ENCODE measurements at regions not wholly inside any gene's neighbourhood (a gene's known extent, or its start where the extent isn't known, plus 50 kb on each side); places are given as distances from the start of the nearest gene placed in this dataset.
A peak's percentile ranks its signal among the peaks of the same experiment; 100 is the strongest.

DNA sequence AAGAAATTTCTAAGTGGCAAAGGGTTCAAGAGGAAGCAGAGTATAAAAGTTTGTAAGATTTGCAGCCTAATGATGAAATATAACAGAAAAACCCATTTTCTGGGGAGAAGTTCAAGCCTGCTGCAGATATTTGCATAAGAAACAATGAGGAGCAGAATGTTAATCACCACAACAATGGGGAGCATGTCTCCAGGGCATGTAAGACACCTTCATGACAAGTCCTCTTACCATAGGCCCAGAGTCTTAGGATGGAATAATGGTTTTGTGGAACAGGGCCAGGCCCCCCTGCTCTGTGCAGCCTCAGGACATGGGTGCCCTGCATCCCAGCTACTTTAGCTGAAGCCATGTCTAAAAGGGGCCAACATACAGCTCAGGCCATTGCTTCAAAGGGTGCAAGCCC, 809.0 kb upstream of the SLITRK5 start:
- Histone ChIP-seq H3K9me2 (replicated peaks; ENCODE audit: insufficient read depth, low read length) (no peaks in the 10 kb centered on the region), H2AFZ (ENCODE audit: low read length) (no peak overlapping the region), H3F3A (ENCODE audit: insufficient read depth, low read length) (no peaks in the 10 kb centered on the region), H3K79me2 (ENCODE audit: low read length) (no peaks in the 10 kb centered on the region), H3K9me3 (replicated peaks; ENCODE audit: insufficient read depth, low read length) (no peaks in the 10 kb centered on the region), H3K4me1 (ENCODE audit: low read length) (no peaks in the 10 kb centered on the region), H3K4me3 (ENCODE audit: low read length) (no peak overlapping the region), H4K20me1 (ENCODE audit: insufficient read depth, low read length) (no peaks in the 10 kb centered on the region), H3K4me2 (ENCODE audit: low read depth, low read length) (no peak overlapping the region), H3K27ac (ENCODE audit: low read length) (no peak overlapping the region), H3K9ac (ENCODE audit: low read length) (no peak overlapping the region), H3K27me3 (replicated peaks; ENCODE audit: insufficient read depth, low read length) (no peaks in the 10 kb centered on the region), H3K36me3 (replicated peaks; ENCODE audit: insufficient read depth, low read length) (no peaks in the 10 kb centered on the region)
- TF ChIP-seq EZH2phosphoT487 (IDR thresholded peaks at IDR 0.05; ENCODE audit: low read length) = no peak
- TF ChIP-seq, protein P1, sequence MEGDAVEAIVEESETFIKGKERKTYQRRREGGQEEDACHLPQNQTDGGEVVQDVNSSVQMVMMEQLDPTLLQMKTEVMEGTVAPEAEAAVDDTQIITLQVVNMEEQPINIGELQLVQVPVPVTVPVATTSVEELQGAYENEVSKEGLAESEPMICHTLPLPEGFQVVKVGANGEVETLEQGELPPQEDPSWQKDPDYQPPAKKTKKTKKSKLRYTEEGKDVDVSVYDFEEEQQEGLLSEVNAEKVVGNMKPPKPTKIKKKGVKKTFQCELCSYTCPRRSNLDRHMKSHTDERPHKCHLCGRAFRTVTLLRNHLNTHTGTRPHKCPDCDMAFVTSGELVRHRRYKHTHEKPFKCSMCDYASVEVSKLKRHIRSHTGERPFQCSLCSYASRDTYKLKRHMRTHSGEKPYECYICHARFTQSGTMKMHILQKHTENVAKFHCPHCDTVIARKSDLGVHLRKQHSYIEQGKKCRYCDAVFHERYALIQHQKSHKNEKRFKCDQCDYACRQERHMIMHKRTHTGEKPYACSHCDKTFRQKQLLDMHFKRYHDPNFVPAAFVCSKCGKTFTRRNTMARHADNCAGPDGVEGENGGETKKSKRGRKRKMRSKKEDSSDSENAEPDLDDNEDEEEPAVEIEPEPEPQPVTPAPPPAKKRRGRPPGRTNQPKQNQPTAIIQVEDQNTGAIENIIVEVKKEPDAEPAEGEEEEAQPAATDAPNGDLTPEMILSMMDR (IDR thresholded peaks at IDR 0.05; ENCODE audit: low read length) = no peak
- TF ChIP-seq EZH2 (optimal IDR thresholded peaks at IDR 0.05; ENCODE audit: low read depth, low read length) = no peak
- DNase-seq = no peak

DNA sequence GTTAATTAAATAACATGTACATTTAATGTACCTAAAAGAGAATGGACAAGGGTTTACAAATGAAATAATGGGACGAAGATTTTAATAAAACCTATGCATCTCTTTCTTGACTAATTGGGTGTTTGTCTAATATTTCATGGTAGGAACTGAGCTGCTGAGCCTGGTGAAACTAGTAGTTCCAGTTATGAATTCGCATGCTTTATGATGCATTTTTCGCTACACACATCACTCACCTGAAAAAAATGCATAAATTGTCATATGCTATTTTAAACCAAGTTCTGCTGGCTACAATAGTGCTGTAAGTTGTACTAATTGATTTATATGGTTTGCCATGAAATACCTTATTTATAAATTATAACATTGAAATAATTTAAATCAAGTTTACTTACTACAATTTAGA, 806.8 kb upstream of the SLITRK5 start:
- Histone ChIP-seq H3K9me2 (replicated peaks; ENCODE audit: insufficient read depth, low read length) (no peaks in the 10 kb centered on the region), H3K4me2 (ENCODE audit: low read depth, low read length) (no peak overlapping the region), H4K20me1 (ENCODE audit: insufficient read depth, low read length) (no peaks in the 10 kb centered on the region), H3K9me3 (replicated peaks; ENCODE audit: insufficient read depth, low read length) (no peaks in the 10 kb centered on the region), H3K4me3 (ENCODE audit: low read length) (no peak overlapping the region), H3K27me3 (replicated peaks; ENCODE audit: insufficient read depth, low read length) (no peaks in the 10 kb centered on the region), H3K9ac (ENCODE audit: low read length) (no peak overlapping the region), H3K4me1 (ENCODE audit: low read length) (no peaks in the 10 kb centered on the region), H3K36me3 (replicated peaks; ENCODE audit: insufficient read depth, low read length) (no peaks in the 10 kb centered on the region), H3F3A (ENCODE audit: insufficient read depth, low read length) (no peaks in the 10 kb centered on the region), H3K79me2 (ENCODE audit: low read length) (no peaks in the 10 kb centered on the region), H2AFZ (ENCODE audit: low read length) (no peak overlapping the region), H3K27ac (ENCODE audit: low read length) (no peak overlapping the region)
- TF ChIP-seq, protein P1 (IDR thresholded peaks at IDR 0.05; ENCODE audit: low read length) = no peak
- no peak for TF ChIP-seq EZH2 (optimal IDR thresholded peaks at IDR 0.05; ENCODE audit: low read depth, low read length)
- TF ChIP-seq EZH2phosphoT487 (IDR thresholded peaks at IDR 0.05; ENCODE audit: low read length) = no peak
- no peak for DNase-seq

GRCh38 chr13:86870444-86870843, 800.7 kb upstream of the SLITRK5 start:
- Histone ChIP-seq H3K4me2 (ENCODE audit: low read depth, low read length) (no peak overlapping the region), H3F3A (ENCODE audit: insufficient read depth, low read length) (no peaks in the 10 kb centered on the region), H3K9me3 (replicated peaks; ENCODE audit: insufficient read depth, low read length) (no peaks in the 10 kb centered on the region), H3K4me3 (ENCODE audit: low read length) (no peak overlapping the region), H3K4me1 (ENCODE audit: low read length) (no peaks in the 10 kb centered on the region), H2AFZ (ENCODE audit: low read length) (no peak overlapping the region), H3K36me3 (replicated peaks; ENCODE audit: insufficient read depth, low read length) (no peaks in the 10 kb centered on the region), H3K27ac (ENCODE audit: low read length) (no peak overlapping the region), H3K27me3 (replicated peaks; ENCODE audit: insufficient read depth, low read length) (no peaks in the 10 kb centered on the region), H3K9ac (ENCODE audit: low read length) (no peak overlapping the region), H3K79me2 (ENCODE audit: low read length) (no peaks in the 10 kb centered on the region), H3K9me2 (replicated peaks; ENCODE audit: insufficient read depth, low read length) (no peaks in the 10 kb centered on the region), H4K20me1 (ENCODE audit: insufficient read depth, low read length) (no peaks in the 10 kb centered on the region)
- TF ChIP-seq, protein P1 (IDR thresholded peaks at IDR 0.05; ENCODE audit: low read length) = peak; percentile 43
- TF ChIP-seq EZH2 (optimal IDR thresholded peaks at IDR 0.05; ENCODE audit: low read depth, low read length) (no peak), EZH2phosphoT487 (IDR thresholded peaks at IDR 0.05; ENCODE audit: low read length) (no peak)
- DNase-seq = no peak

All from MM.1S (cell line).